ENCODE measurements at regions not wholly inside any gene's neighbourhood (a gene's known extent, or its start where the extent isn't known, plus 50 kb on each side); places are given as distances from the start of the nearest gene placed in this dataset.

DNA sequence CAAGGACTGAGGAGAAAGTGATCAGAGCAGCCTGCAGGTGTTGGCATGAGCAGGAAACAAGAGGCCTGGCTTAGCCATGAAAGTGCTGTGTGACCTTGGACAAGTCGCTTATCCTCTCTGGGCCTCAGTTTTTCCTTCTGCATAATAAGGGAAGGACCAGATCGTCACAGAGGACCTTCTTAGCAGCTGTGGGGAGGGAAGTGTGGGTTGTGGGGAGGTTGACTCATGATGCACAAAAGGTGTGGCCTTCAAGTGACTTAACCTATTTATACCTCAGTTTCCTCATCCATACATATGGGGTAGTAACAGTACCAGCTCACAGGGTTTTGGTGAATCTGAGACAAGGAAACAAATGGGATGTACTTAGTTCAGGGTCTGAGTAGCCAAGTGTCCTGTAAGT lies 658.8 kb downstream of the MATN1 start:
- DNase-seq (ENCODE audit: insufficient read length, low spot score) (no peak), FAIRE-seq (no peak)
- TF ChIP-seq, protein P1, sequence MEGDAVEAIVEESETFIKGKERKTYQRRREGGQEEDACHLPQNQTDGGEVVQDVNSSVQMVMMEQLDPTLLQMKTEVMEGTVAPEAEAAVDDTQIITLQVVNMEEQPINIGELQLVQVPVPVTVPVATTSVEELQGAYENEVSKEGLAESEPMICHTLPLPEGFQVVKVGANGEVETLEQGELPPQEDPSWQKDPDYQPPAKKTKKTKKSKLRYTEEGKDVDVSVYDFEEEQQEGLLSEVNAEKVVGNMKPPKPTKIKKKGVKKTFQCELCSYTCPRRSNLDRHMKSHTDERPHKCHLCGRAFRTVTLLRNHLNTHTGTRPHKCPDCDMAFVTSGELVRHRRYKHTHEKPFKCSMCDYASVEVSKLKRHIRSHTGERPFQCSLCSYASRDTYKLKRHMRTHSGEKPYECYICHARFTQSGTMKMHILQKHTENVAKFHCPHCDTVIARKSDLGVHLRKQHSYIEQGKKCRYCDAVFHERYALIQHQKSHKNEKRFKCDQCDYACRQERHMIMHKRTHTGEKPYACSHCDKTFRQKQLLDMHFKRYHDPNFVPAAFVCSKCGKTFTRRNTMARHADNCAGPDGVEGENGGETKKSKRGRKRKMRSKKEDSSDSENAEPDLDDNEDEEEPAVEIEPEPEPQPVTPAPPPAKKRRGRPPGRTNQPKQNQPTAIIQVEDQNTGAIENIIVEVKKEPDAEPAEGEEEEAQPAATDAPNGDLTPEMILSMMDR (IDR thresholded peaks at IDR 0.05; ENCODE audit: insufficient read depth, missing control alignments) = no peak

DNA sequence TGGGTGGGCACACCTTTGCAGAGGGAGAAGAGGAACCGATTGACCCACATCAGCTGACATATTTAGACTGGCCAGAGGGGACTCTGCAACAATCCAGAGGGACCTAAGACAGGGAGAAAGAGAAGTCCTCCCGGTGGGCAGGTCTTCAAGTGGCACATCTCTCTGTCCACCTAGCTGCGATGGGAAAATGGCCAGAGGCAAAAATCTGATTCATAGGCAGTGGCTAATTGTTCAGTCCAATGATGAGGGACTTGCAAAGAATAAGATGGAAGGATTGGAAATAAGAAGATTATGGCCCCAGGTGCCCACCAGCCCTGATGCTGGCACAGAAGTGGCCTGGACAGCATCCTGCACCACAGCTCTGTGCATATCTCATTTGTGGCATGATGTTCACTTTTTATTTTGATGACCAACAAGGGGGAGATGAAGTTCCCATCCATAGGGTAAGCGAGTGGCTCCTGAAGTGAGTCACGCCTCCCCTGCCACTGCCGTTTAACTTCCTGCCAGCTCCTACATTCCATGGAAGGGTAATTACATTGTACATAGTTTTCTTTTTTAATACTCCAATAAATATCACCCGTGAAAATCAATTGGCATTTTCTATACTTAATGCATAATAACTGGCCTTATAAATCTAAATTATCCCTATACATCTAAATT lies 659.6 kb downstream of the MATN1 start:
- FAIRE-seq (no peak), DNase-seq (ENCODE audit: insufficient read length, low spot score) (no peak)
- TF ChIP-seq, protein P1 (IDR thresholded peaks at IDR 0.05; ENCODE audit: insufficient read depth, missing control alignments) = no peak

GRCh38 chr1:30061292-30062220 lies 661.8 kb downstream of the MATN1 start:
- FAIRE-seq (no peak), DNase-seq (ENCODE audit: insufficient read length, low spot score) (no peak)
- TF ChIP-seq, protein P1 (IDR thresholded peaks at IDR 0.05; ENCODE audit: insufficient read depth, missing control alignments) = no peak

GRCh38 chr1:30060738-30061137 lies 662.6 kb downstream of the MATN1 start:
- TF ChIP-seq, protein P1 (IDR thresholded peaks at IDR 0.05; ENCODE audit: insufficient read depth, missing control alignments) = no peak
- FAIRE-seq (no peak), DNase-seq (ENCODE audit: insufficient read length, low spot score) (no peak)

DNA sequence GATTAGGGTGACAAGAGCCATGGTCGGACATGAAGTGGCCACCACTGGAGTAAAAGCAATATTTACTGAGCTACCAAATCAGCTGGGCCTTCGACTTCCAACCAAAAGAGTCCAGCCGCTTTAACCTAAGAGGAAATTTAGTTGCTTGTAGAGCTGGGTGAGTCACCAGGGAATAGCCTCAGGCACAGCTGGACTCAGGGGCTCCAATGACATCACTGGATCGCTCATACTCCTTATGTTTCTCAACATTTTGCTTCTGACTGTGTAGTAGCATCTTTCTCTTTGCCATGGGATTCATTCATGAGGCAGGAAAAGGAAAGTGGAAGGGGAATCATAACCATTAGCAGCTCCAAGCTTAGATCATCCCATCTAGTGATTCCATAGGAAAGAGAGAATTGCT lies 664.4 kb downstream of the MATN1 start:
- FAIRE-seq (no peak), DNase-seq (ENCODE audit: insufficient read length, low spot score) (no peak)
- TF ChIP-seq, protein P1 (IDR thresholded peaks at IDR 0.05; ENCODE audit: insufficient read depth, missing control alignments) = no peak

DNA sequence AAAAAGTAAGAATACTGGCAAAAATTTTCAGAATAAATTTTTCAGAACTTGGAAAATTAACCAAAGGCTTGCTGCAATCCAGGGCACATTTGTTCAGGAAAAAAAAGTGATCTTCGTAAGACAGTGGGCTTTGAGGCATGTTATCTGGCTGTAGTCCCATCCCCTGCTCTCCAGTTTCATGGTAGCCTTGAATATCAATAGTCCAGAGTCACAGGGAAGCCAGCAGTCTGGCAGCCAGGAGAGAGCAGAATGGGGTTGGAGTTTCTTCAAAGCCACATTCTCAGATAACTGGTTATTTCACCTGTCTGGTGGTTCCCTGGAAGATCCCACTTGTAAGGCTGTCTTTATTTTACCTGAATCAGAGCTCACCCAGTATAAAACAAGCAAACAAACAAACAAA lies 669.3 kb downstream of the MATN1 start:
- DNase-seq (ENCODE audit: insufficient read length, low spot score) = no peak
- TF ChIP-seq, protein P1 (IDR thresholded peaks at IDR 0.05; ENCODE audit: insufficient read depth, missing control alignments) = no peak
- no peak for FAIRE-seq

- TF ChIP-seq, protein P1 (IDR thresholded peaks at IDR 0.05; ENCODE audit: insufficient read depth, missing control alignments) = no peak
- no peak for DNase-seq (ENCODE audit: insufficient read length, low spot score)
- FAIRE-seq = no peak
These were observed 671.2 kb downstream of the MATN1 start for GRCh38 chr1:30052178-30052577.

All from D721Med (cell line).